ENCODE measurements at regions not wholly inside any gene's neighbourhood (a gene's known extent, or its start where the extent isn't known, plus 50 kb on each side); places are given as distances from the start of the nearest gene placed in this dataset.

- TF ChIP-seq EZH2 (IDR thresholded peaks at IDR 0.05; ENCODE audit: borderline replicate concordance, low read depth, low read length, poor library complexity, severe bottlenecking), result no peak
- TF ChIP-seq, protein P1, sequence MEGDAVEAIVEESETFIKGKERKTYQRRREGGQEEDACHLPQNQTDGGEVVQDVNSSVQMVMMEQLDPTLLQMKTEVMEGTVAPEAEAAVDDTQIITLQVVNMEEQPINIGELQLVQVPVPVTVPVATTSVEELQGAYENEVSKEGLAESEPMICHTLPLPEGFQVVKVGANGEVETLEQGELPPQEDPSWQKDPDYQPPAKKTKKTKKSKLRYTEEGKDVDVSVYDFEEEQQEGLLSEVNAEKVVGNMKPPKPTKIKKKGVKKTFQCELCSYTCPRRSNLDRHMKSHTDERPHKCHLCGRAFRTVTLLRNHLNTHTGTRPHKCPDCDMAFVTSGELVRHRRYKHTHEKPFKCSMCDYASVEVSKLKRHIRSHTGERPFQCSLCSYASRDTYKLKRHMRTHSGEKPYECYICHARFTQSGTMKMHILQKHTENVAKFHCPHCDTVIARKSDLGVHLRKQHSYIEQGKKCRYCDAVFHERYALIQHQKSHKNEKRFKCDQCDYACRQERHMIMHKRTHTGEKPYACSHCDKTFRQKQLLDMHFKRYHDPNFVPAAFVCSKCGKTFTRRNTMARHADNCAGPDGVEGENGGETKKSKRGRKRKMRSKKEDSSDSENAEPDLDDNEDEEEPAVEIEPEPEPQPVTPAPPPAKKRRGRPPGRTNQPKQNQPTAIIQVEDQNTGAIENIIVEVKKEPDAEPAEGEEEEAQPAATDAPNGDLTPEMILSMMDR (conservative IDR thresholded peaks at IDR 0.05; ENCODE audit: low read depth, low read length), result no peak
Observed at GRCh38 chr5:7010591-7010990, 297.4 kb downstream of the TENT4A start.

Measured in A673 (cell line).